ENCODE measurements at regions not wholly inside any gene's neighbourhood (a gene's known extent, or its start where the extent isn't known, plus 50 kb on each side); places are given as distances from the start of the nearest gene placed in this dataset.
"Not testable (repeated sequence)": the region's sequence is repeated elsewhere in the genome, so short reads cannot be mapped to it uniquely, and the experiment has no call there.

DNA sequence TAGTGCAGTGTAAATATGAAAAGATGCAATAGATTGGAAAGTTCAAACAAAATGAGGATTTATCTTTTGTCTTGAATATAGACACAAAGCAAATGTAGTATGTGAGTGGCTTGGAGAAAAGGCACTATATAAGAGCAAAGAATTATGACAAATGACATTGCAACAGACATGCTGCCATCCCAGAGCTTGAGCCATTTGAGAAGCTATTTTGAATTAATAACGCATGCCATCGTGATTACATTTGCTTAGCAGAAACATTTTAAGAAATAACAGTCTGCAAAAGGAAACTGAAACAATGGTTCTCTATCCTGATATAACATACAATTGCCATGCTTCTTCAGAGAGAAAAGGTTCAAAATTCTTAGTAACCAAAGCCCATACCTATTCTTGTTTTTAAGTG lies 677.1 kb downstream of the ZEB2 start:
- intact Hi-C loops (cut with DNase I; ENCODE audit: low total_unique reads) = no loop called here
- DNase-seq = no peak
- Histone ChIP-seq H3K4me3 (no peak overlapping the region), H3K27me3 (no peaks in the 10 kb centered on the region), H3K9me3 (no peaks in the 10 kb centered on the region), H3K27ac (no peak overlapping the region), H3K4me1 (no peaks in the 10 kb centered on the region), H3K36me3 (no peaks in the 10 kb centered on the region)
- no peak for TF ChIP-seq POLR2A (IDR thresholded peaks at IDR 0.05)
- TF ChIP-seq, protein P1, sequence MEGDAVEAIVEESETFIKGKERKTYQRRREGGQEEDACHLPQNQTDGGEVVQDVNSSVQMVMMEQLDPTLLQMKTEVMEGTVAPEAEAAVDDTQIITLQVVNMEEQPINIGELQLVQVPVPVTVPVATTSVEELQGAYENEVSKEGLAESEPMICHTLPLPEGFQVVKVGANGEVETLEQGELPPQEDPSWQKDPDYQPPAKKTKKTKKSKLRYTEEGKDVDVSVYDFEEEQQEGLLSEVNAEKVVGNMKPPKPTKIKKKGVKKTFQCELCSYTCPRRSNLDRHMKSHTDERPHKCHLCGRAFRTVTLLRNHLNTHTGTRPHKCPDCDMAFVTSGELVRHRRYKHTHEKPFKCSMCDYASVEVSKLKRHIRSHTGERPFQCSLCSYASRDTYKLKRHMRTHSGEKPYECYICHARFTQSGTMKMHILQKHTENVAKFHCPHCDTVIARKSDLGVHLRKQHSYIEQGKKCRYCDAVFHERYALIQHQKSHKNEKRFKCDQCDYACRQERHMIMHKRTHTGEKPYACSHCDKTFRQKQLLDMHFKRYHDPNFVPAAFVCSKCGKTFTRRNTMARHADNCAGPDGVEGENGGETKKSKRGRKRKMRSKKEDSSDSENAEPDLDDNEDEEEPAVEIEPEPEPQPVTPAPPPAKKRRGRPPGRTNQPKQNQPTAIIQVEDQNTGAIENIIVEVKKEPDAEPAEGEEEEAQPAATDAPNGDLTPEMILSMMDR (IDR thresholded peaks at IDR 0.05) = no peak

DNA sequence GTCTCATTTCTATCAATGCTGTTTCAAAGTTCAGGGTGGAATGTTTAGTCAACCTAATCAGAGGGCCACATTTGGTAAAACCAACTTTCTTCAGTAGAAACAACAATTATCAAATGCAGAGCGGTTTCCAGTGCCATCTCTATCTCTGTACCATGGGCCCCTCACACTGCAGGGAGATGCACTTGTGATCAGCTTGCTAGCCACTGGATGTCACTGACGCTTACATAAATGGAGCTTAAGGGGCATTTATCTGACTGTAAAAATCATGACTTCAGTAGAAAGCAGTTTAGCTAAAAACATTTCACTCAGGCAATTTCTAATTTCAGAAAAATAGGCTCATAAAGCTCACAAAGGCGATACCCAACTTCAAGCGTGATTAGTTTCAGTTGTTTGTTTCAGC lies 678.0 kb downstream of the ZEB2 start:
- Histone ChIP-seq H3K9me3 (no peaks in the 10 kb centered on the region), H3K4me1 (no peaks in the 10 kb centered on the region), H3K4me3 (no peak overlapping the region), H3K27me3 (no peaks in the 10 kb centered on the region), H3K27ac (no peak overlapping the region), H3K36me3 (no peaks in the 10 kb centered on the region)
- intact Hi-C loops (cut with DNase I; ENCODE audit: low total_unique reads) = no loop called here
- no peak for DNase-seq
- TF ChIP-seq POLR2A (IDR thresholded peaks at IDR 0.05) = no peak
- TF ChIP-seq, protein P1 (IDR thresholded peaks at IDR 0.05) = no peak

DNA sequence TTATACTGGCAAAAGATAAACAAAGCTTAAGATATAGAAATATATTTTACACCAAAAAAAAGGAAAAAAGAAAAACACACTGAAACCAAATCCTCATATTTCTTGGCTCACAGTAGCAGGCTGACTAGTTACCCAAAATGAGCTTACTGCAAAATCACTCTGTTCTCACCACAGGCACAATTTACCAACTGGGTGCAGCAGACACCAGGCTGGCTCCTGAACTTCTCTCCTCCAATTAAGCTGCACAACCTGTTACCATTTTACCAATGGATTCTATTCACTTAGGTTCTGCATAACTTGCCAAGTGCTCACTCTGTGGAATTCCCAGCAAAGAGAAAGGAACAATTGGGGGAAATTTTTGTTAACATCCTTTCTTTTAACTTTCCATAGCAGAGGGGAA lies 679.3 kb downstream of the ZEB2 start:
- H3K4me1 ChIP-seq = no peaks in the 10 kb centered on the region
- H3K36me3 ChIP-seq = no peaks in the 10 kb centered on the region
- intact Hi-C loops (cut with DNase I; ENCODE audit: low total_unique reads) = no loop called here
- no peak for TF ChIP-seq POLR2A (IDR thresholded peaks at IDR 0.05)
- TF ChIP-seq, protein P1 (IDR thresholded peaks at IDR 0.05) = no peak
- H3K4me3 ChIP-seq = no peak overlapping the region
- DNase-seq = no peak
- H3K27ac ChIP-seq = no peak overlapping the region
- H3K27me3 ChIP-seq = no peaks in the 10 kb centered on the region
- no peaks in the 10 kb centered on the region for H3K9me3 ChIP-seq

DNA sequence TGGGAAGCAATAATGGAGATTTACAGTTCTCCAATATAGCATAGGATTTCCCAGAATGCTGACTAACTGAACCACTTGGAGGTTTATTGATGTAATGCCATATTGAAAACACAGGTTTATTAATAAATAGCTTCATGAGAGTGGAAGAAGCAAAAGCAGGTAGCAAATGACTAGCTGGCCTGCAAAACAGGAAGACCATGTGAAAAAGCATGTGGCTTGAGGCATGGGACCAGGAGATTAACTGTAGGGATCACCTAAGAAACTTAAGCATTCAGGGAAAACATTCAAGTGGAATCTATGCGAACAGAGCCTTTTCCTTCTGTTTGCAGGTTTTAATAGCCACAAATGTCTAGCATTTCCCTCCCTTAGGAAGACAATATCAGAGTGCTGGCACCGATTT lies 679.7 kb downstream of the ZEB2 start:
- intact Hi-C loops (cut with DNase I; ENCODE audit: low total_unique reads) = no loop called here
- H3K27me3 ChIP-seq = no peaks in the 10 kb centered on the region
- H3K9me3 ChIP-seq = no peaks in the 10 kb centered on the region
- H3K36me3 ChIP-seq = no peaks in the 10 kb centered on the region
- no peak for TF ChIP-seq POLR2A (IDR thresholded peaks at IDR 0.05)
- TF ChIP-seq, protein P1 (IDR thresholded peaks at IDR 0.05) = no peak
- no peaks in the 10 kb centered on the region for H3K4me1 ChIP-seq
- no peak overlapping the region for H3K4me3 ChIP-seq
- DNase-seq = no peak
- no peak overlapping the region for H3K27ac ChIP-seq

DNA sequence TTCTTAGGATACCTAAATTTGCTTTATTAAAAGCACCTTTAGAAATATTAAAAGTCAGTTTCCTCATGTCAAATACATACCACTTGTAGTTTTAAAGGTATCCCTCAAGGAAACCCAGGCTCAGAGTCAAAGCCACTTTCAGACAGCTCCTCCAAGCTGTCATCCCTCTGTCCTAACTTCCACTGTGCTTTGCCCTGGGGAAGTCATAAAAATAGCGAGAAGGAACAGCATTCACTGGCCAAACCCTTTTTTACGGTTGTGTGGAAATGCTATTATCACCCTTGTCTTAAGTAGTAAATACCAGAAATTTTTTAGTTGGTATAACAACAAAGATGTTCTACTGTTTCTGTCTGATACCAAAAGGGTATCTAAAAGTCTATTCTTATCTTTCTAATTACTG lies 680.5 kb downstream of the ZEB2 start:
- no peak overlapping the region for H3K4me3 ChIP-seq
- H3K27me3 ChIP-seq = no peaks in the 10 kb centered on the region
- no peaks in the 10 kb centered on the region for H3K4me1 ChIP-seq
- no peak for DNase-seq
- intact Hi-C loops (cut with DNase I; ENCODE audit: low total_unique reads) = no loop called here
- TF ChIP-seq, protein P1 (IDR thresholded peaks at IDR 0.05) = no peak
- no peak for TF ChIP-seq POLR2A (IDR thresholded peaks at IDR 0.05)
- H3K9me3 ChIP-seq = no peaks in the 10 kb centered on the region
- no peaks in the 10 kb centered on the region for H3K36me3 ChIP-seq
- no peak overlapping the region for H3K27ac ChIP-seq

DNA sequence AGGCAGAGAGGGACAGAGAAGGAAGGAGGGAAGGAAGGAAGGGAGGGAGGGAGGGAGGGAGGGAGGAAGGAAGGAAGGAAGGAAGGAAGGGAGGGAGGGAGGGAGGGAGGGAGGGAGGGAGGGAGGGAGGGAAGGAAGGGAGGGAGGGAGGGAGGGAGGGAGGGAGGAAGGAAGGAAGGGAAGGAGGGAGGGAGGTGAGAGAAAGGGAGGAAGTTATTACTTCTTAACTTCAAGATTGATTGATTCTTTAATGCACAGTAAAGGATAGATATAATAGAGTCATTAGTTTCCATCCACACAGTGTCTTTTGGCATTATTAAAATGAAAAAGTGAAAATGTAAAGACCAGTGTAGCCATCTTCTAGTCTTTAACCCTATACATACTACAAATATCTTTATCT lies 682.9 kb downstream of the ZEB2 start:
- H3K4me3 ChIP-seq; H3K9me3 ChIP-seq; H3K27ac ChIP-seq; H3K4me1 ChIP-seq; DNase-seq; H3K36me3 ChIP-seq; H3K27me3 ChIP-seq; intact Hi-C loops (cut with DNase I; ENCODE audit: low total_unique reads): not testable (repeated sequence)

Measured in uterus (tissue), 3 donors.